ENCODE measurements at regions not wholly inside any gene's neighbourhood (a gene's known extent, or its start where the extent isn't known, plus 50 kb on each side); places are given as distances from the start of the nearest gene placed in this dataset.

DNA sequence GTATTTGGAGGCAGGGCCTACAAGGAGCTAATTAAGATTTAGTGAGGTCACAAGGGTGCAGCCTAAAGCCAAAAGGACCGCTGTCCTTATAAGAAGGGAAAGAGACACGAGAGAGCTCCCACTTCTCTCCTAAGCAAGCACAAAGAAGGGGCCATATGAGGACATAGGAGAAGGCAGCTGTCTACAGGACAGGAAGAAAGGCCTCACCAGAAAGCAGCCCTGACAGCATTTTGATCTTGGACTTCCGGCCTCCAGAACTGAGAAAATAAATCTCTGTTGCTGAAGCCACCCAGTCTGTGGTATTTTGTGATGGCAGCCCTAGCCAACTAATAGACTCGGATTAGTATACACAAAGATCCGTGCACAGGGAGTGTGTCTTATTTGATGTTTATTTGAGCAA lies 139.7 kb downstream of the B3GNT2 start:
- H3K9me3 ChIP-seq (ENCODE audit: control insufficient read depth, insufficient read depth, low read length): no peaks in the 10 kb centered on the region
- TF ChIP-seq, protein P1, sequence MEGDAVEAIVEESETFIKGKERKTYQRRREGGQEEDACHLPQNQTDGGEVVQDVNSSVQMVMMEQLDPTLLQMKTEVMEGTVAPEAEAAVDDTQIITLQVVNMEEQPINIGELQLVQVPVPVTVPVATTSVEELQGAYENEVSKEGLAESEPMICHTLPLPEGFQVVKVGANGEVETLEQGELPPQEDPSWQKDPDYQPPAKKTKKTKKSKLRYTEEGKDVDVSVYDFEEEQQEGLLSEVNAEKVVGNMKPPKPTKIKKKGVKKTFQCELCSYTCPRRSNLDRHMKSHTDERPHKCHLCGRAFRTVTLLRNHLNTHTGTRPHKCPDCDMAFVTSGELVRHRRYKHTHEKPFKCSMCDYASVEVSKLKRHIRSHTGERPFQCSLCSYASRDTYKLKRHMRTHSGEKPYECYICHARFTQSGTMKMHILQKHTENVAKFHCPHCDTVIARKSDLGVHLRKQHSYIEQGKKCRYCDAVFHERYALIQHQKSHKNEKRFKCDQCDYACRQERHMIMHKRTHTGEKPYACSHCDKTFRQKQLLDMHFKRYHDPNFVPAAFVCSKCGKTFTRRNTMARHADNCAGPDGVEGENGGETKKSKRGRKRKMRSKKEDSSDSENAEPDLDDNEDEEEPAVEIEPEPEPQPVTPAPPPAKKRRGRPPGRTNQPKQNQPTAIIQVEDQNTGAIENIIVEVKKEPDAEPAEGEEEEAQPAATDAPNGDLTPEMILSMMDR (IDR thresholded peaks at IDR 0.05; ENCODE audit: low read depth, low read length): no peak
- ChIA-PET CTCF (interaction anchor here (0.5 kb wide), 1 partner anchor 346 kb away, joined by 3 read pairs; no protein-coding TSS in a partner anchor), POLR2A (no interaction called here)
- DNase-seq (ENCODE audit: low read depth, low spot score): no peak
- H3K4me3 ChIP-seq (ENCODE audit: low read depth, low read length): no peak overlapping the region
- H3K27ac ChIP-seq (ENCODE audit: low read depth, low read length): no peak overlapping the region
- H3K27me3 ChIP-seq (ENCODE audit: control insufficient read depth, insufficient read depth, low read length): no peaks in the 10 kb centered on the region

- no peak for DNase-seq (ENCODE audit: low read depth, low spot score)
- POLR2A ChIA-PET: no interaction called here
- H3K4me3 ChIP-seq (ENCODE audit: low read depth, low read length): no peak overlapping the region
- H3K27me3 ChIP-seq (ENCODE audit: control insufficient read depth, insufficient read depth, low read length): no peaks in the 10 kb centered on the region
- CTCF ChIA-PET: no interaction called here
- TF ChIP-seq, protein P1 (IDR thresholded peaks at IDR 0.05; ENCODE audit: low read depth, low read length): no peak
- no peak overlapping the region for H3K27ac ChIP-seq (ENCODE audit: low read depth, low read length)
- H3K9me3 ChIP-seq (ENCODE audit: control insufficient read depth, insufficient read depth, low read length): no peaks in the 10 kb centered on the region
Observed at GRCh38 chr2:62334440-62335058, 138.6 kb downstream of the B3GNT2 start.

GRCh38 chr2:62334009-62334408 lies 138.1 kb downstream of the B3GNT2 start:
- TF ChIP-seq, protein P1 (IDR thresholded peaks at IDR 0.05; ENCODE audit: low read depth, low read length): no peak
- ChIA-PET CTCF (no interaction called here), POLR2A (no interaction called here)
- no peak for DNase-seq (ENCODE audit: low read depth, low spot score)
- peaks cover 3% of the 10 kb centered on the region for H3K27me3 ChIP-seq (ENCODE audit: control insufficient read depth, insufficient read depth, low read length)
- no peaks in the 10 kb centered on the region for H3K9me3 ChIP-seq (ENCODE audit: control insufficient read depth, insufficient read depth, low read length)
- H3K4me3 ChIP-seq (ENCODE audit: low read depth, low read length): no peak overlapping the region
- H3K27ac ChIP-seq (ENCODE audit: low read depth, low read length): no peak overlapping the region

DNA sequence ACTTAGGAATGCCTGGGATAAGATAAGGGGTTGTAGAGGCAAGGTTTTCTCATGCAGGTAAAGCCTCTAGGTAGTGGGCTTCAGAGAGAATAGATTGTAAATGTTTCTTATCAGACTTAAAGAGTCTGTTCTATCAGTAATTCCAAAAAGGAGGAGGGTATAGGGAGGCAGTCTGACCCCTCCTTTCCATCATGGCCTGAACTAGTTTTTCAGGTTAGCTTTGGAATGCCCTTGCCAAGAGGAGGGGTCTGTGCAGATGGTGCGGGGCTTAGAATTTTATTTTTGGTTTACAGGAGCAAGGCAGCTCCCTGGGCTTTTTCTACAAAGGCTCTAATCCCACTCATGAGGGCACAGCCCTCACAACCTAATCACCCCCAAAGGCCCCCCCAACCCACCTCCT lies 135.0 kb downstream of the B3GNT2 start:
- ChIA-PET CTCF (no interaction called here), POLR2A (no interaction called here)
- H3K27me3 ChIP-seq (ENCODE audit: control insufficient read depth, insufficient read depth, low read length): peaks cover 5% of the 10 kb centered on the region
- TF ChIP-seq, protein P1 (IDR thresholded peaks at IDR 0.05; ENCODE audit: low read depth, low read length): no peak
- no peak for DNase-seq (ENCODE audit: low read depth, low spot score)
- H3K4me3 ChIP-seq (ENCODE audit: low read depth, low read length): no peak overlapping the region
- no peak overlapping the region for H3K27ac ChIP-seq (ENCODE audit: low read depth, low read length)
- no peaks in the 10 kb centered on the region for H3K9me3 ChIP-seq (ENCODE audit: control insufficient read depth, insufficient read depth, low read length)

DNA sequence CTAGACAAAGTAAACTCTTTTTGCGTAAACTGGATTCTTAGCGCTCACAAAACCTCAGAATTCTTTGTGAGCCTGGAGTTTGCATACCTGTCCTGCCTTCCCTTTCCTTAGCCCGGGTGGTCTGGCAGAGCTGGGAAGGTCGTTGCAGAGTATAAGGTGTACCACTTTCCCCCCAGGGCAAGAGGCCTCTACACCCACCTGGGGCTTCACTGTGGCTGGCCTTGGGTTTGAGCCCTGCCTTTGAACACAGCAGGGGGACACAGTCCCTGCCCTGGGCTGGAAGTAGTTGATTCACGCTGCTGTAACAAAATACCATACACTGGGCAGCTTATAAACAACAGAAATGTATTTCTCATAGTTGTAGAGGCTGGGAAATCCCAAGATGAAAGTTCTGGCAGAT lies 133.9 kb downstream of the B3GNT2 start:
- Histone ChIP-seq H3K27ac (ENCODE audit: low read depth, low read length) (no peak overlapping the region), H3K27me3 (ENCODE audit: control insufficient read depth, insufficient read depth, low read length) (peaks cover 5% of the 10 kb centered on the region), H3K4me3 (ENCODE audit: low read depth, low read length) (no peak overlapping the region), H3K9me3 (ENCODE audit: control insufficient read depth, insufficient read depth, low read length) (no peaks in the 10 kb centered on the region)
- POLR2A ChIA-PET: no interaction called here
- TF ChIP-seq, protein P1 (IDR thresholded peaks at IDR 0.05; ENCODE audit: low read depth, low read length): no peak
- no peak for DNase-seq (ENCODE audit: low read depth, low spot score)
- CTCF ChIA-PET: no interaction called here

Measured in AG04450 (cell line).